Upper lobe of left lung (tissue), 6 donors: ENCODE measurements at regions not wholly inside any gene's neighbourhood (a gene's known extent, or its start where the extent isn't known, plus 50 kb on each side); places are given as distances from the start of the nearest gene placed in this dataset.

Source experiments
- ATAC-seq, 2 donors: fragments of 200-7000 bp; cut with Tn5 transposase; one replicate each; pipeline ENCODE4 v1.9.1; 2022; ENCODE audit warnings: mild to moderate bottlenecking in 2 of 2, moderate library complexity in 2 of 2; ENCODE audit not compliant: low FRiP score in 2 of 2
- DNase-seq, 2 donors: peaks; one replicate each; pipeline ENCODE4 v3.0.0-alpha.2; 2019 to 2020
- H3K27ac ChIP-seq, 4 donors: fragments of 200-600 bp; sonication (generic); one replicate each; pipeline ENCODE4 v1.5.1; 2016 to 2019
- H3K27me3 ChIP-seq, 4 donors: fragments of 200-600 bp; sonication (generic); one replicate each; pipeline ENCODE4 v1.5.1; 2017 to 2019
- H3K36me3 ChIP-seq, 4 donors: fragments of 200-600 bp; sonication (generic); one replicate each; pipeline ENCODE4 v1.5.1; 2016 to 2019
- H3K4me1 ChIP-seq, 4 donors: fragments of 200-600 bp; sonication (generic); one replicate each; pipeline ENCODE4 v1.5.1; 2018 to 2019
- H3K4me3 ChIP-seq, 4 donors: fragments of 200-600 bp; sonication (generic); one replicate each; pipeline ENCODE4 v1.5.1; 2017 to 2019; ENCODE audit warnings: mild to moderate bottlenecking in 2 of 4, moderate library complexity in 1 of 4
- H3K9me3 ChIP-seq, 4 donors: fragments of 200-600 bp; sonication (generic); one replicate each; pipeline ENCODE4 v1.5.1; 2018 to 2019
- CTCF ChIP-seq, 6 experiments: fragments of 450-650 bp in 4 of 6; fragments of 200-600 bp in 2 of 6; sonication (generic) in 2 of 6; IDR thresholded peaks; one replicate each; pipeline ENCODE4 v1.5.1; 2016 to 2019; ENCODE audit warnings: antibody characterized with exemption in 6 of 6
- EP300 ChIP-seq, 4 donors: sonication (generic); formaldehyde crosslinking; IDR thresholded peaks; one replicate each; pipeline ENCODE4 v1.5.1; 2017; ENCODE audit warnings: antibody characterized with exemption in 4 of 4, control low read depth in 2 of 4
- POLR2A ChIP-seq, 4 donors: fragments of 450-650 bp; IDR thresholded peaks; one replicate each; pipeline ENCODE4 v1.5.1; 2016 to 2017; ENCODE audit warnings: antibody characterized with exemption in 4 of 4, mild to moderate bottlenecking in 2 of 4
- POLR2AphosphoS5 ChIP-seq, 2 donors: sonication (generic); formaldehyde crosslinking; IDR thresholded peaks; one replicate each; pipeline ENCODE4 v1.5.1; 2017; ENCODE audit warnings: antibody characterized with exemption in 2 of 2
- WGBS, 2 donors: methylation state at CpG; one replicate each; pipeline ENCODE4 v1.1.5; 2017 to 2018; 5-methylcytosine and 5-hydroxymethylcytosine counted together
- donor health status: DM: no; HTN: no; CAD: no; lungs with moderate emphysema.
- donor health status: DM: no; HTN: yes; CAD: no; lungs with severe emphysema.

- H3K27me3 ChIP-seq, result no peaks in the 10 kb centered on the region
- no peak overlapping the region for H3K27ac ChIP-seq
- H3K9me3 ChIP-seq, result no peaks in the 10 kb centered on the region
- peaks cover 42 to 58% (median 49%) of the 10 kb centered on the region in 4 donors for H3K4me1 ChIP-seq
- no peak for ATAC-seq
- no peak for DNase-seq
- H3K36me3 ChIP-seq, result no peaks in the 10 kb centered on the region
- 74 to 75% methylated on average over 4 of the region's 4 CpGs for WGBS, 2 donors
- TF ChIP-seq POLR2A (IDR thresholded peaks at IDR 0.05), result no peak
- TF ChIP-seq CTCF (IDR thresholded peaks at IDR 0.05), result no peak
- no peak for TF ChIP-seq EP300 (IDR thresholded peaks at IDR 0.05)
- no peak for TF ChIP-seq POLR2AphosphoS5 (IDR thresholded peaks at IDR 0.05)
- H3K4me3 ChIP-seq, result no peak overlapping the region
Observed at GRCh38 chr2:64400105-64400728, 53.7 kb upstream of the LGALSL start.

DNA sequence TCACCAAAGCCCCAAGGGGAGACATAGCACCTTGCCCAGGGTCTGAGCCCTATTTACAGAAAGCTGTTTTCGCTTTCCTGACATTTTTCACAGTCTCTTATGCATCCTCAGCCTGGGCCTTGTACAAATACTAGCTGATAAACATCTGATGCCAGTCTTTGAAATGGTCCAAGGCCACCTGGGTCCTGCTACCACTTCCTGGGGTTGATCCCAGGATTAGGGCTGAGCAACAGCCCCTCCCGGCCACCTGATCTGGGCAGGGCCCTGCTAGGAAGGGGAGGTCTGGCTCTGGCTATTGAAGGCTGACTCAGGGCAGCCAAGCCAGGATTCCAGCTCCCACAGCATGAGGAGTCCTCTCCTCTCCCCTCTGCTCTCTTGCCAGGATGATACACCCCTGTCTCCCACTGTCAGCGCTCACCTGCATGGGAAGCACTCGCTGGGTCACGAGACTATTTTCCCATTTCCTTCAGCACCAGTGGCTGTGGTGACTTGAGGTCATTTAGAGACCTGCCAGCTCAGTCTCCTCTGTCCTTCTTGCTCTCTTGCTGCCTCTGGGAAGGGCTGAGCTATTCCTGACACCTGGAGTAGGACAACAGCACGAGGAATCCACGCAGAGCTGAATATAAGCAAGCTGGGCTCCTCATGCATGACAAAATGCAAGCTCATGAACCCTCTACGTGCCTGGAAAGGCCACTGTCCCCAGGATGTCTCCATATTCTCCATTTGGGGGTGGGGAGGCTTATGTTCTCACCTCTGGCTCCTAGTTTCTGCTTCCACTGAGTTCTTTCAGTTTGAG lies 53.0 kb upstream of the LGALSL start:
- WGBS, 2 donors, result 69 to 74% methylated on average over 7 to 8 of the region's 8 CpGs
- Histone ChIP-seq H3K36me3 (no peaks in the 10 kb centered on the region), H3K27ac (peak overlapping the region in 3 of 4 donors; percentile 11 to 54 (median 32)), H3K27me3 (no peaks in the 10 kb centered on the region), H3K4me1 (peaks cover 49 to 65% (median 55%) of the 10 kb centered on the region in 4 donors), H3K4me3 (no peak overlapping the region), H3K9me3 (no peaks in the 10 kb centered on the region)
- DNase-seq, result peak in 1 of 2 donors; percentile 54
- no peak for ATAC-seq
- no peak for TF ChIP-seq EP300 (IDR thresholded peaks at IDR 0.05)
- TF ChIP-seq CTCF (IDR thresholded peaks at IDR 0.05), result no peak
- no peak for TF ChIP-seq POLR2AphosphoS5 (IDR thresholded peaks at IDR 0.05)
- TF ChIP-seq POLR2A (IDR thresholded peaks at IDR 0.05), result no peak

DNA sequence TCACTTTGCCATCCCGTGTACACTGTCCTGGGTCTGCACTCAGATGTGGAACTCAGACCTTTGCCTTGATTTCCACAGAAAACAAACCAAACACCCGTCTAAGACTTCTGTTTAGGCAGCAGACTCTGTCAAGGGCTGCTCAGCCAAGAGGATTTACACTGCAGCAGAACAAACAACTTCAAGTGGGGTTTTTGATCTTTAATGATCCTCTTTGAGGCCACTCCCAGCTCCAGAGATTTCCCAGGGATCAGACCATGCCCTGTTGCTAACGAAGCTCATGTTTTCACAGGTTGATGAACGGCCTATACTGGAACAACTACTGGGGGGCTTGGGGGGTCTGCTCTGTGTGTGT lies 52.5 kb upstream of the LGALSL start:
- DNase-seq (peak in 1 of 2 donors; percentile 69), ATAC-seq (peak in 1 of 2 donors; percentile 38)
- Histone ChIP-seq H3K4me1 (peaks cover 55 to 70% (median 61%) of the 10 kb centered on the region in 4 donors), H3K27me3 (no peaks in the 10 kb centered on the region), H3K27ac (peak overlapping the region in 2 of 4 donors; percentile 32 to 54), H3K4me3 (no peak overlapping the region), H3K9me3 (no peaks in the 10 kb centered on the region), H3K36me3 (no peaks in the 10 kb centered on the region)
- WGBS, 2 donors, result 38 to 62% methylated on average over 3 to 4 of the region's 4 CpGs
- TF ChIP-seq CTCF (IDR thresholded peaks at IDR 0.05), result no peak
- TF ChIP-seq EP300 (IDR thresholded peaks at IDR 0.05), result no peak
- no peak for TF ChIP-seq POLR2A (IDR thresholded peaks at IDR 0.05)
- TF ChIP-seq POLR2AphosphoS5 (IDR thresholded peaks at IDR 0.05), result no peak

DNA sequence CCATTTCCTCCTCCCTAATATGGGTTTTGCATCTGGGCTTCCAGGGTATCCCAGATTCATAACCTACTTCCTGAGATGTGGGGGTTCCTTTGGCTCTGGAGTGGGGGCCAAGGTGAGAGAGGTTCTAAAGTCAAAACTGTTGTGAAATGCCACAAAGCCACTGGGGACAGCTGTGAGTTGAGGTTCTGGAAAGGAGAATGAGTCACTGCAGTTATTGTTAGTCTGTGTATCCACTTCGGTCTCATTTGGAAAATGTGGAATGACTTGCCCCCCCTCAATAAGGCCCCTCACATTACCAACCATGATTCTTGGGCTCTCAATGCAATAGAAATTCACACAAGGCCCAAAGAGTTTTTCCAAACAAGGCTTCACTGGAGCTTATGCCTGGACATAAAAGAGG lies 51.1 kb upstream of the LGALSL start:
- 18 to 50% methylated on average over 1 of the region's 1 CpG for WGBS, 2 donors
- Histone ChIP-seq H3K4me1 (peaks cover 56 to 70% (median 62%) of the 10 kb centered on the region in 4 donors), H3K4me3 (no peak overlapping the region), H3K27me3 (no peaks in the 10 kb centered on the region), H3K9me3 (no peaks in the 10 kb centered on the region), H3K27ac (peak overlapping the region; percentile 76 to 94 (median 82)), H3K36me3 (no peaks in the 10 kb centered on the region)
- TF ChIP-seq POLR2A (IDR thresholded peaks at IDR 0.05) (no peak), CTCF (IDR thresholded peaks at IDR 0.05) (peak in 1 of 6 experiments; percentile 10)
- DNase-seq (no peak), ATAC-seq (no peak)
